MV-4-11 (cell line): ENCODE measurements at regions not wholly inside any gene's neighbourhood (a gene's known extent, or its start where the extent isn't known, plus 50 kb on each side); places are given as distances from the start of the nearest gene placed in this dataset.
A peak's percentile ranks its signal among the peaks of the same experiment; 100 is the strongest.

ENCODE experiments used
- DNase-seq: peaks from one replicate; lab custom pipeline; 2025; lab: John Stamatoyannopoulos, UW

- no peak for DNase-seq
Observed at GRCh38 chr13:80591976-80592740, 251.2 kb upstream of the SPRY2 start.

GRCh38 chr13:80590551-80590950, 249.6 kb upstream of the SPRY2 start:
- peak; percentile 47 for DNase-seq

- peak; percentile 41 for DNase-seq
Observed at GRCh38 chr13:80586356-80586755, 245.4 kb upstream of the SPRY2 start.

- DNase-seq = no peak
Observed at GRCh38 chr13:80585531-80585930, 244.6 kb upstream of the SPRY2 start.

- DNase-seq = no peak
Observed at GRCh38 chr13:80584785-80585184, 243.9 kb upstream of the SPRY2 start.

- DNase-seq = no peak
Observed at GRCh38 chr13:80584306-80584705, 243.4 kb upstream of the SPRY2 start.

- DNase-seq = no peak
Observed at GRCh38 chr13:80577926-80578670, 237.2 kb upstream of the SPRY2 start.

GRCh38 chr13:80577285-80577684, 236.4 kb upstream of the SPRY2 start:
- no peak for DNase-seq

GRCh38 chr13:80574113-80574850, 233.4 kb upstream of the SPRY2 start:
- no peak for DNase-seq

- no peak for DNase-seq
Observed at GRCh38 chr13:80572923-80573316, 232.0 kb upstream of the SPRY2 start.

GRCh38 chr13:80572308-80572922, 231.5 kb upstream of the SPRY2 start:
- no peak for DNase-seq

- peak; percentile 27 for DNase-seq
Observed at GRCh38 chr13:80571346-80572307, 230.7 kb upstream of the SPRY2 start.

GRCh38 chr13:80563439-80563838, 222.5 kb upstream of the SPRY2 start:
- no peak for DNase-seq

- DNase-seq = no peak
Observed at GRCh38 chr13:80562433-80563156, 221.7 kb upstream of the SPRY2 start.

GRCh38 chr13:80560609-80561008, 219.7 kb upstream of the SPRY2 start:
- no peak for DNase-seq

GRCh38 chr13:80559944-80560343, 219.0 kb upstream of the SPRY2 start:
- DNase-seq = no peak

GRCh38 chr13:80558074-80558473, 217.1 kb upstream of the SPRY2 start:
- DNase-seq = no peak

GRCh38 chr13:80555796-80556678, 215.1 kb upstream of the SPRY2 start:
- DNase-seq = no peak

- no peak for DNase-seq
Observed at GRCh38 chr13:80552851-80553440, 212.0 kb upstream of the SPRY2 start.
